NCI-H2107 (cell line): ENCODE measurements at regions not wholly inside any gene's neighbourhood (a gene's known extent, or its start where the extent isn't known, plus 50 kb on each side); places are given as distances from the start of the nearest gene placed in this dataset.

ENCODE experiments used
- DNase-seq: peaks from one replicate; lab custom pipeline; 2025; lab: John Stamatoyannopoulos, UW

- DNase-seq, result no peak
Measured at GRCh38 chr6:150537893-150538292, 61.8 kb upstream of the PLEKHG1 start.

DNA sequence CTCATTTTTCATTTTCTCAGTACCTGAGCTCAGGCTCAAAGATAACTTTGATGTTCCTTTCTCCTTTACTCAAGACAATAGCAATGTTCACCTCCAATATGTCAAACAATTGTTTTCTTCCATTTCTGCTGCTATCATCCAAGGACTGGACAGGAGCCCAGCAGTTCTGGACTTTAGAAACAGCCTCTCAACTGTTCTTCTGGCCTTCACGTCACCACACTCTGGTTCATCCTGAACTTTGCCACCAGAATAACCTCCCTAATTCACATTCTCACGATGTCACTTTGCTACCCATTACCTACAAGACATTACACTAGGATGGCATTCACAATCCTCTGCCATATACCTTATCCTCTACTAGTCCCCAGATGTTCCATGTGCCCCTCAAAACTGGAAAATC lies 60.6 kb upstream of the PLEKHG1 start:
- no peak for DNase-seq

- DNase-seq, result no peak
Measured at GRCh38 chr6:150539568-150539967, 60.1 kb upstream of the PLEKHG1 start.

DNA sequence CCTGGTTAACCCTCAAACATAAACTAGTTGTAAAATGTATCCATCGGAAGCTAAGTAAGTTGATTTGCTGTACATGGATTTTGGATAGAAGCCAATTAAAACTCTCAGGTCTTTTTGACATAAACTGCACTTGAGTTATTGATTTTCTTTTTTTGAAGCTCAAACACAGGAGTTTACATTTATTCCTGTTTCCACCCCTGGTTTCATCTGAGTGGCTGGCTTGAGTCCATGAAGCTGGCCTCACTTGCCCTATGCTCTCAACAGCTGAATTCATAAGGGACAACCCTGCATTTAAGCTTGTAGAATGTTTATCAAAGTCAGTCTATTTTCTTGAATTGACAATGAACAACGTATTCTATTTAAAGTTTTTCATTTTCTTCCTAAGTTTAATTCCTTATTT lies 58.1 kb upstream of the PLEKHG1 start:
- peak; percentile 53 for DNase-seq

DNA sequence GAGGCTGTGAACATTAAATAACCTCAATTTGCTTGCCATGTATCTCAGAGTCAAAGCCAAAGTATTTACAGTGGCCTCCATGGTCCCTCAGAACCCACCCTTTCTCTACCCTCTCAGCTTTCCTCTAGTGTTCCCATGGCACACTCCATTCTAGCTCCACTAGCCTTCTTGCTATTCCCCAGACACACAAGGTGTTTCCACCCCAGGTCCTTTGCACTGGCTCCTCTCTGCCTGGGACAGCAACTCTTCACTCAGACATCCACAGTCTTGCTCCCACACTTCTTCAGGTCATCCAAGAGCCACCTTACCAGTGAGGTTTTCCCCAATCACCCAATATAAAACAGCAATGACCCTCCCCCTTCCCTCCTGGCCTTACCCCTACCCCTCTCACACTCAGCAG lies 56.5 kb upstream of the PLEKHG1 start:
- DNase-seq, result no peak

GRCh38 chr6:150544793-150545192 lies 54.9 kb upstream of the PLEKHG1 start:
- DNase-seq, result no peak

GRCh38 chr6:150546457-150546856 lies 53.2 kb upstream of the PLEKHG1 start:
- no peak for DNase-seq

- no peak for DNase-seq
Measured at GRCh38 chr6:150547502-150548222, 52.0 kb upstream of the PLEKHG1 start.

- no peak for DNase-seq
Measured at GRCh38 chr6:150548330-150548729, 51.4 kb upstream of the PLEKHG1 start.

GRCh38 chr6:150549007-150549406 lies 50.7 kb upstream of the PLEKHG1 start:
- no peak for DNase-seq

- DNase-seq, result peak; percentile 16
Measured at GRCh38 chr6:150549674-150550101, 50.0 kb upstream of the PLEKHG1 start.
